B cell (primary cell): ENCODE measurements at regions not wholly inside any gene's neighbourhood (a gene's known extent, or its start where the extent isn't known, plus 50 kb on each side); places are given as distances from the start of the nearest gene placed in this dataset.

Experiments
- ATAC-seq: fragments of 200-7000 bp; cut with Tn5 transposase; one replicate; pipeline ENCODE4 v1.10.0; 2021; ENCODE audit warnings: low read depth, mild to moderate bottlenecking, moderate number of reproducible peaks, moderate library complexity
- CTCF ChIA-PET: fragments of 350-600 bp; sonication (Branson Sonifier 250); formaldehyde crosslinking; loops from one replicate; lab custom pipeline; 2021; ENCODE audit warnings: antibody characterized with exemption, inconsistent platforms; lab: Charles Lee
- POLR2A ChIA-PET: fragments of 350-600 bp; sonication (Branson Sonifier 250); formaldehyde crosslinking; loops from one replicate; lab custom pipeline; 2021; ENCODE audit warnings: antibody characterized with exemption; lab: Charles Lee
- DNase-seq: peaks from one replicate; pipeline ENCODE4 v3.0.0; 2013
- H2AFZ ChIP-seq: 2 replicates; pipeline ENCODE4 v1.6.1; 2012; ENCODE audit warnings: mild to moderate bottlenecking, low read depth, low read length; ENCODE audit not compliant: insufficient read depth, poor library complexity, severe bottlenecking
- H3K27ac ChIP-seq, 2 donors: 1 replicate in 1 of 2; 2 replicates in 1 of 2; pipeline ENCODE4 v1.5.1; 2012 to 2013; ENCODE audit warnings: low read length in 2 of 2, mild to moderate bottlenecking in 2 of 2, moderate library complexity in 1 of 2
- H3K27me3 ChIP-seq, 4 experiments: fragments of 200-600 bp in 1 of 4; sonication (generic) in 1 of 4; replicated peaks in 1 of 4; 1 replicate in 2 of 4; 2 replicates in 2 of 4; pipeline versions ENCODE4 v1.6.1 to v1.7.0; 2013 to 2016; ENCODE audit warnings: low read length in 3 of 4, mild to moderate bottlenecking in 2 of 4, mixed read lengths in 1 of 4, moderate library complexity in 1 of 4; ENCODE audit not compliant: insufficient read depth in 4 of 4, control insufficient read depth in 3 of 4; ENCODE audit errors: control extremely low read depth in 1 of 4
- H3K36me3 ChIP-seq, 2 experiments: replicated peaks in 1 of 2; 1 replicate in 1 of 2; 2 replicates in 1 of 2; pipeline versions ENCODE4 v1.6.1 to v1.7.1; 2013; ENCODE audit warnings: low read length in 1 of 2; ENCODE audit not compliant: insufficient read depth in 2 of 2, control insufficient read depth in 1 of 2; ENCODE audit errors: control extremely low read depth in 1 of 2, extremely low read depth in 1 of 2
- H3K4me1 ChIP-seq, 2 donors: fragments of 200-600 bp in 1 of 2; sonication (generic) in 1 of 2; 1 replicate in 1 of 2; 2 replicates in 1 of 2; pipeline versions ENCODE4 v1.5.1 to v1.6.1; 2013 to 2017; ENCODE audit warnings: low read length in 2 of 2; ENCODE audit not compliant: control insufficient read depth in 2 of 2, insufficient read depth in 2 of 2
- H3K4me2 ChIP-seq: replicated peaks from 2 replicates; pipeline ENCODE3; 2012; ENCODE audit warnings: mild to moderate bottlenecking, low read depth, low read length; ENCODE audit not compliant: poor library complexity, severe bottlenecking
- H3K4me3 ChIP-seq, 5 experiments: fragments of 200-600 bp in 1 of 5; sonication (generic) in 1 of 5; 1 replicate in 3 of 5; 2 replicates in 2 of 5; pipeline versions ENCODE4 v1.5.1 to v1.7.0; 2011 to 2016; ENCODE audit warnings: low read length in 4 of 5, mild to moderate bottlenecking in 4 of 5, low read depth in 2 of 5, control low read depth in 1 of 5, moderate library complexity in 1 of 5; ENCODE audit not compliant: insufficient read depth in 1 of 5; ENCODE audit errors: control extremely low read depth in 1 of 5, extremely low read depth in 1 of 5
- H3K79me2 ChIP-seq: fragments of 200-600 bp; sonication (generic); one replicate; pipeline ENCODE4 v1.6.0; 2016; ENCODE audit warnings: low read length; ENCODE audit not compliant: control insufficient read depth, insufficient read depth
- H3K9ac ChIP-seq: fragments of 200-600 bp; sonication (generic); 2 replicates; pipeline ENCODE4 v1.6.1; 2017; ENCODE audit warnings: mild to moderate bottlenecking, low read length, moderate library complexity
- H3K9me3 ChIP-seq, 3 donors: one replicate each; pipeline versions ENCODE4 v1.6.1 to v1.7.1; 2013; ENCODE audit warnings: low read length in 2 of 3; ENCODE audit not compliant: control insufficient read depth in 2 of 3, insufficient read depth in 1 of 3; ENCODE audit errors: control extremely low read depth in 1 of 3
- H4K20me1 ChIP-seq: 2 replicates; pipeline ENCODE4 v1.6.0; 2012; ENCODE audit warnings: mild to moderate bottlenecking, low read length; ENCODE audit not compliant: insufficient read depth, control insufficient read depth, poor library complexity, severe bottlenecking
- H3K27ac Mint-ChIP-seq: one replicate; pipeline ENCODE4 v1.8.0; 2021; ENCODE audit warnings: mixed read lengths
- H3K27me3 Mint-ChIP-seq: one replicate; pipeline ENCODE4 v1.8.0; 2021; ENCODE audit warnings: mixed read lengths
- H3K4me1 Mint-ChIP-seq: one replicate; pipeline ENCODE4 v1.8.0; 2021; ENCODE audit warnings: mixed read lengths
- H3K4me3 Mint-ChIP-seq: one replicate; pipeline ENCODE4 v1.8.0; 2021; ENCODE audit warnings: mixed read lengths
- H3K9me3 Mint-ChIP-seq: one replicate; pipeline ENCODE4 v1.8.0; 2022; ENCODE audit warnings: mixed read lengths; ENCODE audit not compliant: insufficient read depth
- EZH2 ChIP-seq: IDR thresholded peaks from 2 replicates; pipeline ENCODE4 v1.6.1; 2012; ENCODE audit warnings: borderline replicate concordance, low read depth, mild to moderate bottlenecking, moderate library complexity, low read length; ENCODE audit not compliant: insufficient read depth, poor library complexity, severe bottlenecking
- WGBS: methylation state at CpG from one replicate; pipeline ENCODE4 v1.1.5; 2013; ENCODE audit warnings: missing lambda C conversion rate; ENCODE audit not compliant: insufficient coverage; 5-methylcytosine and 5-hydroxymethylcytosine counted together
- intact Hi-C: fragments of 100-400 bp; cut with micrococcal nuclease; formaldehyde crosslinking; loops from one replicate; pipeline ENCODE4 v1.10.0; 2022
- TF ChIP-seq, protein P1 (sequence below): fragments of 200-600 bp; IDR thresholded peaks from one replicate; pipeline ENCODE4 v1.8.0; 2022; ENCODE audit warnings: antibody characterized with exemption, mild to moderate bottlenecking

DNA sequence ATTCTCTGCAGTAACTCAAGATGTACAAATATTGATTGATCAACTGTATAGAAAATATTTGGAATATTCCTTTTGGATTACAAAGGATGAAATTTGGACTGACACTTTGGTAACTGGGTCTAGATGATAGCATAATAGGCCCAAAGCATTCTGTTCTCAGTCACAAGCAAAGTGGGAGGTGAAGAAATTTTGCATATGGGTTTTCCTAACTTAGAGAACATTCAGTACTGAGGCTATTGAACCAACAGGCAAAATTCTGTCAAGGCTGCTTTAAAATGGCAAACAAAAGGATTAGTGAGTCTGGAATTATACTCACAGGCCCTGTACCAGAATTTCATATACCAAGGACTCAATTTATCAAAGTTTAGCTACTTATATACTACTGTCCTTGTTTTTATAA is 1020.6 kb downstream of the TLE4 start:
- no peaks in the 10 kb centered on the region for H3K27me3 Mint-ChIP-seq
- Histone ChIP-seq H3K4me1 (no peaks in the 10 kb centered on the region), H3K9me3 (peaks cover 0 to 8% (median 0%) of the 10 kb centered on the region in 3 donors), H3K9ac (no peak overlapping the region), H3K36me3 (no peaks in the 10 kb centered on the region), H2AFZ (no peak overlapping the region), H3K4me2 (no peak overlapping the region), H3K27ac (no peak overlapping the region), H3K79me2 (no peaks in the 10 kb centered on the region), H3K4me3 (no peak overlapping the region), H3K27me3 (no peaks in the 10 kb centered on the region), H4K20me1 (no peaks in the 10 kb centered on the region)
- no peaks in the 10 kb centered on the region for H3K4me1 Mint-ChIP-seq
- ChIA-PET CTCF (no interaction called here), POLR2A (no interaction called here)
- no peak overlapping the region for H3K27ac Mint-ChIP-seq
- intact Hi-C loops: no loop called here
- H3K9me3 Mint-ChIP-seq: peaks cover 2% of the 10 kb centered on the region
- TF ChIP-seq, protein P1, sequence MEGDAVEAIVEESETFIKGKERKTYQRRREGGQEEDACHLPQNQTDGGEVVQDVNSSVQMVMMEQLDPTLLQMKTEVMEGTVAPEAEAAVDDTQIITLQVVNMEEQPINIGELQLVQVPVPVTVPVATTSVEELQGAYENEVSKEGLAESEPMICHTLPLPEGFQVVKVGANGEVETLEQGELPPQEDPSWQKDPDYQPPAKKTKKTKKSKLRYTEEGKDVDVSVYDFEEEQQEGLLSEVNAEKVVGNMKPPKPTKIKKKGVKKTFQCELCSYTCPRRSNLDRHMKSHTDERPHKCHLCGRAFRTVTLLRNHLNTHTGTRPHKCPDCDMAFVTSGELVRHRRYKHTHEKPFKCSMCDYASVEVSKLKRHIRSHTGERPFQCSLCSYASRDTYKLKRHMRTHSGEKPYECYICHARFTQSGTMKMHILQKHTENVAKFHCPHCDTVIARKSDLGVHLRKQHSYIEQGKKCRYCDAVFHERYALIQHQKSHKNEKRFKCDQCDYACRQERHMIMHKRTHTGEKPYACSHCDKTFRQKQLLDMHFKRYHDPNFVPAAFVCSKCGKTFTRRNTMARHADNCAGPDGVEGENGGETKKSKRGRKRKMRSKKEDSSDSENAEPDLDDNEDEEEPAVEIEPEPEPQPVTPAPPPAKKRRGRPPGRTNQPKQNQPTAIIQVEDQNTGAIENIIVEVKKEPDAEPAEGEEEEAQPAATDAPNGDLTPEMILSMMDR: no peak
- no peak for TF ChIP-seq EZH2
- DNase-seq (no peak), ATAC-seq (no peak)
- H3K4me3 Mint-ChIP-seq: no peak overlapping the region

DNA sequence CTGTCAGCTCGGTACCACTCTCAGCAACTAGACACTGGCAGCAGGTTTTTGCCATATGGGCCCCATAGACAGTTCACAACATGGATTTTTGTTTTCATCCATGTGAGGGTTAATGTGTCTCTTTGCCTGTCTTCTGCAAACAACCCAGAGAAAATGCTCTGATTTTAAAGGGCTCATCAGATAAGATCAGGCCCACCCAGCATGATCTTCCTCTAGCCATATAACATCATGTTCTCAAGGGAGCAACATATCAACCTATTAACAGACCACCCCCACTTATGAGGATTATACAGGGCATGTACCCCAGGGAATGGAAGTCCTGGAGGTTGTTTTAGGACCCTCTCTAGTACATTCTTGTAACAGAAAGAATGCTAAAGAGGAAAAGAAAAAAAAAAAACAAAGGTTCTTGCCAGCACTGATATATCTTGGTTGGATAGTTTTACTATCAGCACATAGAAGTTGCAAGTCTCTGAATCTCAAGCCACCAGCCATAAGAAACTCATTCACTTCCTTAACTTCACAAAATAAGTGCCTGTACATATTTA is 1015.1 kb downstream of the TLE4 start:
- Histone ChIP-seq H3K9ac (no peak overlapping the region), H3K79me2 (no peaks in the 10 kb centered on the region), H4K20me1 (no peaks in the 10 kb centered on the region), H3K4me2 (no peak overlapping the region), H3K4me1 (no peaks in the 10 kb centered on the region), H3K9me3 (no peaks in the 10 kb centered on the region), H3K27me3 (no peaks in the 10 kb centered on the region), H3K27ac (no peak overlapping the region), H2AFZ (no peak overlapping the region), H3K36me3 (no peaks in the 10 kb centered on the region), H3K4me3 (no peak overlapping the region)
- ChIA-PET CTCF (no interaction called here), POLR2A (no interaction called here)
- no peaks in the 10 kb centered on the region for H3K27me3 Mint-ChIP-seq
- ATAC-seq: no peak
- WGBS: no CpG with 5 or more reads among the region's 1 CpG
- no peaks in the 10 kb centered on the region for H3K4me1 Mint-ChIP-seq
- TF ChIP-seq EZH2: no peak
- TF ChIP-seq, protein P1: no peak
- H3K27ac Mint-ChIP-seq: no peak overlapping the region
- peaks cover 2% of the 10 kb centered on the region for H3K9me3 Mint-ChIP-seq
- DNase-seq: no peak
- H3K4me3 Mint-ChIP-seq: no peak overlapping the region
- intact Hi-C loops: no loop called here
